ENCODE measurements at regions not wholly inside any gene's neighbourhood (a gene's known extent, or its start where the extent isn't known, plus 50 kb on each side); places are given as distances from the start of the nearest gene placed in this dataset.

DNA sequence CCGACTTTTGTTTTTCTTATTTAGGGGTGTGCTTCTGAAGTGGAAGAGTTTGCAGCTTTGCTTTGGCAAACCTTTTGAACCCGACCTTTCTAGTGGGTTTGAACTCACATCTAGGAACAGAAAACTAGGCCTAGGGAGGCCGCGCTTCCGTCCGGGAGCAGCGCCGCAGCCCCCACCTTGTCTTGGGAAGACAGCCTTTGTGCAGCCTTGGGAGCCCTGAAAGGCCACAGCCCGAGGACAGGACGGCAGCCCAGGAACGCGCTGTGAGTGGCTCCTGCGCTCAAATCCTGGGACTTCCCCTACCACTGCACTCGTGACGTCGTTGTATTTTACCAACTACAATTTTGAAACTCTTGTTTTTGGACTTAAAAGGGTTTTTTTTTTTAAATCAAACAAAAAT lies 53.7 kb upstream of the ZNF267 start:
- TF ChIP-seq, protein P1, sequence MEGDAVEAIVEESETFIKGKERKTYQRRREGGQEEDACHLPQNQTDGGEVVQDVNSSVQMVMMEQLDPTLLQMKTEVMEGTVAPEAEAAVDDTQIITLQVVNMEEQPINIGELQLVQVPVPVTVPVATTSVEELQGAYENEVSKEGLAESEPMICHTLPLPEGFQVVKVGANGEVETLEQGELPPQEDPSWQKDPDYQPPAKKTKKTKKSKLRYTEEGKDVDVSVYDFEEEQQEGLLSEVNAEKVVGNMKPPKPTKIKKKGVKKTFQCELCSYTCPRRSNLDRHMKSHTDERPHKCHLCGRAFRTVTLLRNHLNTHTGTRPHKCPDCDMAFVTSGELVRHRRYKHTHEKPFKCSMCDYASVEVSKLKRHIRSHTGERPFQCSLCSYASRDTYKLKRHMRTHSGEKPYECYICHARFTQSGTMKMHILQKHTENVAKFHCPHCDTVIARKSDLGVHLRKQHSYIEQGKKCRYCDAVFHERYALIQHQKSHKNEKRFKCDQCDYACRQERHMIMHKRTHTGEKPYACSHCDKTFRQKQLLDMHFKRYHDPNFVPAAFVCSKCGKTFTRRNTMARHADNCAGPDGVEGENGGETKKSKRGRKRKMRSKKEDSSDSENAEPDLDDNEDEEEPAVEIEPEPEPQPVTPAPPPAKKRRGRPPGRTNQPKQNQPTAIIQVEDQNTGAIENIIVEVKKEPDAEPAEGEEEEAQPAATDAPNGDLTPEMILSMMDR (IDR thresholded peaks at IDR 0.05) = no peak
- TF ChIP-seq EZH2 (IDR thresholded peaks at IDR 0.05) = no peak

Data from neural progenitor cell (in vitro differentiated cells).